Naive thymus-derived CD4-positive, alpha-beta T cell (primary cell): ENCODE measurements at regions not wholly inside any gene's neighbourhood (a gene's known extent, or its start where the extent isn't known, plus 50 kb on each side); places are given as distances from the start of the nearest gene placed in this dataset.

ENCODE experiments used
- ATAC-seq: fragments of 150-1000 bp; cut with Tn5 transposase; 2 replicates; pipeline ENCODE4 v1.10.0; 2021; ENCODE audit warnings: mild to moderate bottlenecking, moderate library complexity
- CTCF ChIA-PET: fragments of 350-600 bp; sonication (Branson Sonifier 250); formaldehyde crosslinking; loops from one replicate; lab custom pipeline; 2021; ENCODE audit warnings: antibody characterized with exemption; lab: Charles Lee
- POLR2A ChIA-PET: fragments of 350-600 bp; sonication (Branson Sonifier 250); formaldehyde crosslinking; loops from one replicate; lab custom pipeline; 2021; ENCODE audit warnings: antibody characterized with exemption, inconsistent platforms; lab: Charles Lee
- DNase-seq, 9 donors: peaks; one replicate each; pipeline versions ENCODE4 v3.0.0 to v3.0.0-alpha.2; 2020 to 2022; ENCODE audit warnings: mixed read lengths in 1 of 9
- H3K27ac ChIP-seq: one replicate; pipeline ENCODE4 v1.7.0; 2013; ENCODE audit warnings: mild to moderate bottlenecking, low read depth, low read length, moderate library complexity
- H3K27me3 ChIP-seq, 2 donors: one replicate each; pipeline ENCODE4 v1.7.0; 2013; ENCODE audit warnings: low read length in 2 of 2, mild to moderate bottlenecking in 2 of 2, moderate library complexity in 2 of 2; ENCODE audit not compliant: control insufficient read depth in 2 of 2, insufficient read depth in 2 of 2
- H3K36me3 ChIP-seq, 3 experiments: 1 replicate in 2 of 3; 2 replicates in 1 of 3; pipeline ENCODE4 v1.7.0; 2013; ENCODE audit warnings: low read length in 3 of 3, mild to moderate bottlenecking in 3 of 3, moderate library complexity in 1 of 3; ENCODE audit not compliant: insufficient read depth in 3 of 3, control insufficient read depth in 2 of 3
- H3K4me1 ChIP-seq, 2 donors: one replicate each; pipeline ENCODE4 v1.7.0; 2013; ENCODE audit warnings: low read length in 2 of 2, mild to moderate bottlenecking in 2 of 2, moderate library complexity in 1 of 2; ENCODE audit not compliant: control insufficient read depth in 2 of 2, insufficient read depth in 2 of 2
- H3K4me3 ChIP-seq: 2 replicates; pipeline ENCODE4 v1.7.0; 2013; ENCODE audit warnings: mild to moderate bottlenecking, low read length
- H3K9me3 ChIP-seq, 3 experiments: 1 replicate in 2 of 3; 2 replicates in 1 of 3; pipeline ENCODE4 v1.7.0; 2013; ENCODE audit warnings: low read length in 3 of 3; ENCODE audit not compliant: control insufficient read depth in 2 of 3
- H3K27ac Mint-ChIP-seq, 9 donors: one replicate each; pipeline ENCODE4 v1.8.0; 2020 to 2022; ENCODE audit warnings: mixed read lengths in 9 of 9, mild to moderate bottlenecking in 8 of 9, moderate library complexity in 5 of 9, inconsistent platforms in 2 of 9
- H3K27me3 Mint-ChIP-seq, 5 donors: one replicate each; pipeline ENCODE4 v1.8.0; 2021 to 2022; ENCODE audit warnings: mixed read lengths in 5 of 5, mild to moderate bottlenecking in 1 of 5
- H3K36me3 Mint-ChIP-seq, 5 donors: one replicate each; pipeline ENCODE4 v1.8.0; 2020 to 2022; ENCODE audit warnings: mixed read lengths in 5 of 5, mild to moderate bottlenecking in 3 of 5, inconsistent platforms in 1 of 5
- H3K4me1 Mint-ChIP-seq, 7 donors: one replicate each; pipeline ENCODE4 v1.8.0; 2020 to 2022; ENCODE audit warnings: mixed read lengths in 7 of 7, mild to moderate bottlenecking in 3 of 7, inconsistent platforms in 1 of 7
- H3K4me3 Mint-ChIP-seq, 10 donors: one replicate each; pipeline ENCODE4 v1.8.0; 2020 to 2022; ENCODE audit warnings: mild to moderate bottlenecking in 10 of 10, mixed read lengths in 10 of 10, moderate library complexity in 6 of 10, inconsistent platforms in 2 of 10
- H3K9me3 Mint-ChIP-seq, 11 donors: one replicate each; pipeline ENCODE4 v1.8.0; 2020 to 2022; ENCODE audit warnings: mixed read lengths in 11 of 11, mild to moderate bottlenecking in 4 of 11, inconsistent platforms in 1 of 11, moderate library complexity in 1 of 11
- intact Hi-C, 2 donors: fragments of 100-400 bp; cut with micrococcal nuclease; formaldehyde crosslinking; loops; one replicate each; pipeline ENCODE4 v1.15.1; 2023

- Mint-ChIP-seq H3K9me3 (peaks cover 0 to 36% (median 4%) of the 10 kb centered on the region in 11 donors), H3K4me1 (no peaks in the 10 kb centered on the region), H3K4me3 (no peak overlapping the region), H3K27me3 (peaks cover 0 to 4% (median 0%) of the 10 kb centered on the region in 5 donors), H3K27ac (no peak overlapping the region), H3K36me3 (no peaks in the 10 kb centered on the region)
- H3K4me1 ChIP-seq = no peaks in the 10 kb centered on the region
- ChIA-PET POLR2A (no interaction called here), CTCF (no interaction called here)
- no peak overlapping the region for H3K27ac ChIP-seq
- no peak for DNase-seq
- H3K9me3 ChIP-seq = no peaks in the 10 kb centered on the region
- H3K36me3 ChIP-seq = no peaks in the 10 kb centered on the region
- ATAC-seq = no peak
- intact Hi-C loops = no loop called here
- no peak overlapping the region for H3K4me3 ChIP-seq
- H3K27me3 ChIP-seq = no peaks in the 10 kb centered on the region
These were observed 206.0 kb upstream of the SOX9 start for GRCh38 chr17:71914812-71915211.

- Mint-ChIP-seq H3K27me3 (peaks cover 0 to 4% (median 0%) of the 10 kb centered on the region in 5 donors), H3K9me3 (peaks cover 0 to 34% (median 5%) of the 10 kb centered on the region in 11 donors), H3K4me3 (no peak overlapping the region), H3K27ac (no peak overlapping the region), H3K36me3 (no peaks in the 10 kb centered on the region), H3K4me1 (peaks cover 0 to 2% (median 0%) of the 10 kb centered on the region in 7 donors)
- H3K27ac ChIP-seq = no peak overlapping the region
- CTCF ChIA-PET = no interaction called here
- DNase-seq (no peak), ATAC-seq (no peak)
- intact Hi-C loops = no loop called here
- H3K4me3 ChIP-seq = no peak overlapping the region
- no peaks in the 10 kb centered on the region for H3K4me1 ChIP-seq
- H3K9me3 ChIP-seq = no peaks in the 10 kb centered on the region
- POLR2A ChIA-PET = no interaction called here
- H3K36me3 ChIP-seq = no peaks in the 10 kb centered on the region
- H3K27me3 ChIP-seq = no peaks in the 10 kb centered on the region
These were observed 203.1 kb upstream of the SOX9 start for GRCh38 chr17:71917715-71918114.

GRCh38 chr17:71919186-71919585 is 201.6 kb upstream of the SOX9 start:
- Mint-ChIP-seq H3K27ac (no peak overlapping the region), H3K9me3 (peaks cover 0 to 40% (median 8%) of the 10 kb centered on the region in 11 donors), H3K27me3 (peaks cover 0 to 4% (median 0%) of the 10 kb centered on the region in 5 donors), H3K36me3 (no peaks in the 10 kb centered on the region), H3K4me1 (peaks cover 0 to 2% (median 0%) of the 10 kb centered on the region in 7 donors), H3K4me3 (no peak overlapping the region)
- intact Hi-C loops = no loop called here
- ChIA-PET POLR2A (no interaction called here), CTCF (no interaction called here)
- DNase-seq = no peak
- no peaks in the 10 kb centered on the region for H3K9me3 ChIP-seq
- no peaks in the 10 kb centered on the region for H3K36me3 ChIP-seq
- H3K4me3 ChIP-seq = no peak overlapping the region
- H3K27ac ChIP-seq = no peak overlapping the region
- no peaks in the 10 kb centered on the region for H3K4me1 ChIP-seq
- no peak for ATAC-seq
- H3K27me3 ChIP-seq = no peaks in the 10 kb centered on the region

- Mint-ChIP-seq H3K36me3 (no peaks in the 10 kb centered on the region), H3K9me3 (peaks cover 0 to 39% (median 8%) of the 10 kb centered on the region in 11 donors), H3K4me3 (no peak overlapping the region), H3K27me3 (peaks cover 0 to 4% (median 0%) of the 10 kb centered on the region in 5 donors), H3K4me1 (peaks cover 0 to 4% (median 0%) of the 10 kb centered on the region in 7 donors), H3K27ac (no peak overlapping the region)
- Histone ChIP-seq H3K27ac (no peak overlapping the region), H3K4me3 (no peak overlapping the region), H3K36me3 (no peaks in the 10 kb centered on the region), H3K4me1 (no peaks in the 10 kb centered on the region), H3K27me3 (no peaks in the 10 kb centered on the region), H3K9me3 (no peaks in the 10 kb centered on the region)
- DNase-seq (no peak), ATAC-seq (no peak)
- ChIA-PET POLR2A (no interaction called here), CTCF (no interaction called here)
- intact Hi-C loops = no loop called here
These were observed 200.9 kb upstream of the SOX9 start for GRCh38 chr17:71919896-71920295.

GRCh38 chr17:71921796-71922195 is 199.0 kb upstream of the SOX9 start:
- CTCF ChIA-PET = no interaction called here

GRCh38 chr17:71922439-71922838 is 198.4 kb upstream of the SOX9 start:
- Mint-ChIP-seq H3K9me3 (peaks cover 1 to 25% (median 7%) of the 10 kb centered on the region in 11 donors), H3K27ac (peak overlapping the region in 1 of 9 donors; percentile 1), H3K27me3 (peaks cover 0 to 10% (median 0%) of the 10 kb centered on the region in 5 donors), H3K4me3 (no peak overlapping the region), H3K4me1 (peaks cover 0 to 4% (median 0%) of the 10 kb centered on the region in 7 donors), H3K36me3 (no peaks in the 10 kb centered on the region)
- Histone ChIP-seq H3K27ac (no peak overlapping the region), H3K27me3 (no peaks in the 10 kb centered on the region), H3K9me3 (no peaks in the 10 kb centered on the region), H3K4me1 (no peaks in the 10 kb centered on the region), H3K36me3 (no peaks in the 10 kb centered on the region), H3K4me3 (no peak overlapping the region)
- ATAC-seq = no peak
- intact Hi-C loops = no loop called here
- DNase-seq = no peak
- ChIA-PET POLR2A (no interaction called here), CTCF (no interaction called here)

More at GRCh38 chr17:71921796-71922195, 199.0 kb upstream of the SOX9 start:
- Histone ChIP-seq H3K27ac (no peak overlapping the region), H3K27me3 (no peaks in the 10 kb centered on the region), H3K4me3 (no peak overlapping the region), H3K9me3 (no peaks in the 10 kb centered on the region), H3K36me3 (no peaks in the 10 kb centered on the region), H3K4me1 (no peaks in the 10 kb centered on the region)
- peak in 4 of 9 donors; percentile 2 to 13 (median 4) for DNase-seq
- Mint-ChIP-seq H3K4me3 (no peak overlapping the region), H3K4me1 (peaks cover 0 to 4% (median 0%) of the 10 kb centered on the region in 7 donors), H3K27me3 (peaks cover 0 to 10% (median 0%) of the 10 kb centered on the region in 5 donors), H3K9me3 (peaks cover 1 to 27% (median 7%) of the 10 kb centered on the region in 11 donors), H3K36me3 (no peaks in the 10 kb centered on the region), H3K27ac (peak overlapping the region in 3 of 9 donors; percentile 1 to 58 (median 48))
- POLR2A ChIA-PET = no interaction called here
- intact Hi-C loops = no loop called here
- ATAC-seq = peak; percentile 83

- no peak for ATAC-seq
- intact Hi-C loops = no loop called here
- ChIA-PET CTCF (no interaction called here), POLR2A (no interaction called here)
- no peak overlapping the region for H3K27ac Mint-ChIP-seq
- Histone ChIP-seq H3K9me3 (no peaks in the 10 kb centered on the region), H3K27ac (no peak overlapping the region), H3K27me3 (no peaks in the 10 kb centered on the region), H3K36me3 (no peaks in the 10 kb centered on the region), H3K4me1 (no peaks in the 10 kb centered on the region), H3K4me3 (no peak overlapping the region)
- DNase-seq = no peak
- peaks cover 4 to 18% (median 9%) of the 10 kb centered on the region in 11 donors for H3K9me3 Mint-ChIP-seq
- H3K36me3 Mint-ChIP-seq = no peaks in the 10 kb centered on the region
- peaks cover 0 to 3% (median 0%) of the 10 kb centered on the region in 7 donors for H3K4me1 Mint-ChIP-seq
- H3K4me3 Mint-ChIP-seq = no peak overlapping the region
- H3K27me3 Mint-ChIP-seq = peaks cover 0 to 7% (median 0%) of the 10 kb centered on the region in 5 donors
These were observed 193.9 kb upstream of the SOX9 start for GRCh38 chr17:71926746-71927398.
